ENCODE measurements at regions not wholly inside any gene's neighbourhood (a gene's known extent, or its start where the extent isn't known, plus 50 kb on each side); places are given as distances from the start of the nearest gene placed in this dataset.

DNA sequence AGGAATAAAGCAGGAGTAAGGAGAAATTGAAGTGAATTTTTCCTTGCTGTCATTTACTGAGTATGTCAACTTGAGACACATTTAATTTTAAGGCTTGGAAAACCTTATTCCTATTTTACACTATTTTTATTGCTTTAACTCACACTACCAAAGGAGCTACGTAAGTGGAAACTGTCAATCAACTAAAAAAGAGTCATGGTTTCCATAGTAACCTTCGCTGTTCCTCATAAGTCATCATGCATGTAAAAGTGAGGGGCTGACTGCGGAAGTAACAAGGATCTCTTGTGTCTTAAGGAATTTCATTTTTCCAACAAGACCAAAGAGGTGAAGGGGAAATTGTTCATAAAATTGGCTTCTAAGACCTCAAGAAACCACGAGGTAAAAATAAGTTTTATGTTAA lies 516.2 kb upstream of the CA10 start:
- TF ChIP-seq RAD21 (IDR thresholded peaks at IDR 0.05; ENCODE audit: low read length) (no peak), POLR2A (IDR thresholded peaks at IDR 0.05; ENCODE audit: low read depth, low read length) (no peak)

Data from IMR-90 (cell line).